ENCODE measurements at regions not wholly inside any gene's neighbourhood (a gene's known extent, or its start where the extent isn't known, plus 50 kb on each side); places are given as distances from the start of the nearest gene placed in this dataset.

GRCh38 chr6:22896696-22897095 lies 327.3 kb downstream of the HDGFL1 start:
- TF ChIP-seq ZNF768 (tag by site-specific recombination; IDR thresholded peaks at IDR 0.05) (no peak), HOXC10 (CRISPR knock-in tag; IDR thresholded peaks at IDR 0.05) (no peak), ZNF776 (tag by site-specific recombination; IDR thresholded peaks at IDR 0.05; ENCODE audit: borderline replicate concordance) (no peak), PBX3 (CRISPR knock-in tag; IDR thresholded peaks at IDR 0.05) (no peak), WT1 (tag by site-specific recombination; IDR thresholded peaks at IDR 0.05) (no peak), YY2 (tag by site-specific recombination; IDR thresholded peaks at IDR 0.05) (no peak), TCF7L2 (IDR thresholded peaks at IDR 0.05; ENCODE audit: borderline replicate concordance, low read depth, low read length) (no peak), CTCF (tag by site-specific recombination; IDR thresholded peaks at IDR 0.05) (no peak), ZNF140 (tag by site-specific recombination; IDR thresholded peaks at IDR 0.05) (no peak)
- TF ChIP-seq, protein P1, sequence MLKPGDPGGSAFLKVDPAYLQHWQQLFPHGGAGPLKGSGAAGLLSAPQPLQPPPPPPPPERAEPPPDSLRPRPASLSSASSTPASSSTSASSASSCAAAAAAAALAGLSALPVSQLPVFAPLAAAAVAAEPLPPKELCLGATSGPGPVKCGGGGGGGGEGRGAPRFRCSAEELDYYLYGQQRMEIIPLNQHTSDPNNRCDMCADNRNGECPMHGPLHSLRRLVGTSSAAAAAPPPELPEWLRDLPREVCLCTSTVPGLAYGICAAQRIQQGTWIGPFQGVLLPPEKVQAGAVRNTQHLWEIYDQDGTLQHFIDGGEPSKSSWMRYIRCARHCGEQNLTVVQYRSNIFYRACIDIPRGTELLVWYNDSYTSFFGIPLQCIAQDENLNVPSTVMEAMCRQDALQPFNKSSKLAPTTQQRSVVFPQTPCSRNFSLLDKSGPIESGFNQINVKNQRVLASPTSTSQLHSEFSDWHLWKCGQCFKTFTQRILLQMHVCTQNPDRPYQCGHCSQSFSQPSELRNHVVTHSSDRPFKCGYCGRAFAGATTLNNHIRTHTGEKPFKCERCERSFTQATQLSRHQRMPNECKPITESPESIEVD (tag by site-specific recombination; IDR thresholded peaks at IDR 0.05) = no peak
